Fibroblast of the aortic adventitia (primary cell): ENCODE measurements at regions not wholly inside any gene's neighbourhood (a gene's known extent, or its start where the extent isn't known, plus 50 kb on each side); places are given as distances from the start of the nearest gene placed in this dataset.

Experiments used
- DNase-seq: peaks from one replicate; pipeline ENCODE4 v3.0.0-alpha.2; 2010; ENCODE audit warnings: low read depth
- H3K4me3 ChIP-seq: 2 replicates; pipeline ENCODE4 v1.5.1; 2011; ENCODE audit warnings: low read depth, mild to moderate bottlenecking, control low read depth, low read length, moderate library complexity
- CTCF ChIP-seq: IDR thresholded peaks from 2 replicates; pipeline ENCODE4 v1.5.1; 2011; ENCODE audit warnings: mild to moderate bottlenecking, low read length, control low read depth, inconsistent platforms; ENCODE audit not compliant: insufficient read depth

DNA sequence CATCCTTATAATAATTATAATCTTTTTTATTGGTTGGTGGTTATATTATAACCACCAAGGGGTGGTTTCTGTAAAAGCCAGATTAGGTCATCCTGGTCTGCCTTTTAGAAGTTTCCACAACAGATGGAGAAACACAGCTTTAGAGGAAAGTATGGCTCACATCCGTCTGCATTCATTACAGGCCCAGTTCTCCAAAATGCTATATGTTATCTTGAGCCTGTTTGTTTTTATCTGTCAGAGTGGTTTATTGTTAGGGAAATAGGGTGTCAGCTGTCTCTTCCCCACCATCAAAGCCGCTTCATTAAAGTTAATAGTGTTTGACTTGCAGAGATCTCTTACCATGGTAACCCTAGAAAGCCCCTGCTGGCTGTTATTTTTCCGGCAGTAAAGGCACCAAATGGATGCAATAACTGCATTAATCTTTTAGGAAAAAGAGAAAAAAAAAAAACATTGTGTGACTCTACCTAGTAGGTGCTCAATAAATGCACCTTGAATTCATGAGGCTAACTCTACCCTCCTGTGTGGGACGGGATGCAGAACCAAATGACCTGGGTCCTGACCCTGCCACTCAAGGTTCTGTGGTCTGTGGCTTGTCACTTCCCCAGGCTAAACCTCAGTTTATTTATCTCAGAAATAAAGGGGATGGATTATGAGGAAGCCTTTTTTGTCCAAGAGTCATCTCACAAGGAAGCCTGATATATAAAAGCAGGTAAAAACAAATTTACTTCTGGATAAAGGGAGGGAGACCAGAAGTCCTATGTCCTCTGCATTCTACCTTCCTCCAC lies 118.3 kb downstream of the WT1 start:
- no peak for DNase-seq
- no peak overlapping the region for H3K4me3 ChIP-seq
- no peak for TF ChIP-seq CTCF

DNA sequence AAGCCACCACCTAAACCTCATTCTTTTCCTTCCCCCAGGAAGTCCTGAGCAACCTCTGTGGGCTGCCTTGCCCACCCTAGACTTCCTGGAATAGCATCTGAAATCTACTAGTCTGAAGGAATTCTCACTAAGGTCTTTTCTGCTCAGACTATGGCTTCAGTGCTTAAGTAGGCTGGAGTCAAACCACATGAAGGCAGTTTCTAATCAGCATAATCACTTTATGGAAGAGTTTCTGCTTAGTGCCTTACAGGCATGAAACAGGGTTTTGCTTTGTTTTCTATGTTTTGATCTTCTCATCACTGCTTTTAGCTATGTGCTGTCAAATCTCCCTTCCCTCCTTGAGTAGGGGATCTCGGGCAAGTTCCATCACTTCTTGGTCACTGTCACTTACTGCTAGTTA lies 117.7 kb downstream of the WT1 start:
- DNase-seq: no peak
- TF ChIP-seq CTCF: no peak

DNA sequence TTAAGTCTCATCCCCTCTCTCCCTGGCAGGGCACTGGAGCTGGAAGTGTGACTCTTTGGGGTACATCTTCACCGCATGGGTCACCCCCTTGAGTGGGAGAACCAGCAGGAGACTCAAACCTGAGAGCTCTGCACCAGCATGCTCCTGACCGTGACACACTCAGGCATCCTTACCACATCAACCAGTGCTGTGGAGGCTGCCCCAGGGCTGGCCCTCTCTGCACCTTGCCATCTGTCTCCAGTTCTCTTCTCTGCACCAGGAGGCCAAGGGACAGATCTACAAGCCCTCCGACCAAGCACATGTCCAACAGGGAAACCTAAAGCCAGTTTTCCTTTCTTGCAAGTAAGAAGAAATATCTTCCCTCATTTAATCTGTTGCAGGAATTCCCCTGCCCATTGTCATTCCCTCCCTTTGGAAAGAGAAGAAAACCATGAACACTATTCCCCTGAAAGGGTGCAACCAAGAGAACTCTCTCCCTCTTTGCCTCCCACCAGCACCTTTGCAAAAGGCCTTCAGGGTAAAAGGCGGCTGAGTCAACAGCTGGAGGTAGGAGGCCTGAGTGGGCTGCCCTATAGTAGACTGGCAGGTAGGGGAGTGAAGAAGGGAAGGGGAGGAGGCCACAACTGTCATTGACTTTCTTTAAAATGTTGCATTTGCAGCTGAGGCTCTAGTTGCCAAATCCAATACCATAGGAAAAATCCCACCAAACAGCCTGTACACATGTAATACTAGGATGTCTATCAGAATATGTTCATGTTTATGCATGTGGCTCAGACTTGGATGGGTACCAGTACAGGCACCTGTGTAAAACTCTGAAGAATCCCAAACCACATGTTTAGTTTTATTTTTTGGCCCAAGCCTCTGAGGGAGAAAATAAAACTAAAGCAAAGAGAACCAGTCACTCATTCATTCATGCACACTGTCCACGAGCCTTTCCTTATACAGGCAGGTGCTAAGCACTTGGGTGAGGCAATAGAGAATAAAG lies 117.0 kb downstream of the WT1 start:
- no peak for TF ChIP-seq CTCF
- no peak for DNase-seq
- H3K4me3 ChIP-seq: no peak overlapping the region

More for the DNA sequence above, 117.7 kb downstream of the WT1 start:
- no peak overlapping the region for H3K4me3 ChIP-seq

DNA sequence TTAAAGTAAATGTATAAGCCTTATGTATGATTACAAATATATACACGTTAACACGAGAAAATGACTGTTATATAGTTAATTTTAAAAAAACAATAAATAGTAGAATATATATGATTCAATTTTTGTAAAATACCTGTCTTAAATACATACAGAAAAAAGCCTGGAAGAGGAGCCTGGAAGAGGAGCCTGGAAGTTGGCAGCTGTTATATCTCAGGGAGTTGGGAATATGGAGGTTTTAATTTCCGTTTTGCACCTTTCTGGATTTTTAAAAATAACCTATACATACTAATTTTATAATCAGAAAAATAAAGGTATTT lies 111.6 kb downstream of the WT1 start:
- TF ChIP-seq CTCF: no peak
- DNase-seq: no peak

DNA sequence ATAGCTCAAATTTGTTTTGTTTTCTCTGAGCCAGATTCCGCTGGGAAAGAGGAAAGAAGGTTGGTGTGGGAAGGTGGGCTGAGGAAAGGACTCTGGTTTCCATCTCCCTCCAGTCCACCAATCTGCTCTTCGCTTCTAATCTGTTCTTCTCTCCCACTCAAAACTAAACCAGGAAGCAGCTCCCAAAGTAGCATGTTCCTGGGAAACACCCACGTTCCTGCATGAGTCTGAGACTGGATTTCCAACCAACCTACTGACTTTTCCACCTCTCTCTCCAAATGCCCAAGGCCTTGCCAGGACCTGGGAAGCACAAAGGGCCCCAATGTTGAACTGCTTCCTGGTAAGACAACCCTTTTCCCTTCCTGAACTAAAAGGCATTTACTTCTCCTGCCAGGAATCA lies 110.2 kb downstream of the WT1 start:
- TF ChIP-seq CTCF: no peak
- no peak for DNase-seq
- no peak overlapping the region for H3K4me3 ChIP-seq

More for the DNA sequence above, 111.6 kb downstream of the WT1 start:
- no peak overlapping the region for H3K4me3 ChIP-seq

DNA sequence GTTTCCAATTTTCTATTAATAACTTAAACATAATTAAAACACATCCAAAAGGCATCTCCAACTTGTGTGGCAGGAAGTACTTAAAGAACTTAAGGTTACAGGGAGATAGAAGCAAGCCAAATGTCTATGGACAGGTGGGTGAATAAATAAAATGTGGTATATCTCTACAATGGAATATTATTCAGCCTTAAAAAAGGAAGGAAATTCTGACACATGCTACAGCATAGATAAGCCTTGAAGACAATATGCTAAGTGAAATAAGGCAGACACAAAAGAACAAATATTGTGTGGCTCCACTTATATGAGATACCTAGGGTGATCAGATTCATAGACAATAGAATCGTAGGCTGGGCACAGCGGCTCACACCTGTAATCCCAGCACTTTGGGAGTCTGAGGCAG lies 109.6 kb downstream of the WT1 start:
- TF ChIP-seq CTCF: no peak
- no peak for DNase-seq
- H3K4me3 ChIP-seq: no peak overlapping the region
